ENCODE measurements at regions not wholly inside any gene's neighbourhood (a gene's known extent, or its start where the extent isn't known, plus 50 kb on each side); places are given as distances from the start of the nearest gene placed in this dataset.

GRCh38 chr6:132019586-132019985 is 68.4 kb upstream of the CCN2 start:
- Histone ChIP-seq H3K4me1 (ENCODE audit: low read length) (no peaks in the 10 kb centered on the region), H3K27ac (ENCODE audit: low read length) (no peak overlapping the region), H2AFZ (ENCODE audit: low read length) (no peak overlapping the region), H3K9me2 (replicated peaks; ENCODE audit: insufficient read depth, low read length) (no peaks in the 10 kb centered on the region), H3K27me3 (replicated peaks; ENCODE audit: insufficient read depth, low read length) (no peaks in the 10 kb centered on the region), H3K79me2 (ENCODE audit: low read length) (no peaks in the 10 kb centered on the region), H3F3A (ENCODE audit: insufficient read depth, low read length) (no peaks in the 10 kb centered on the region), H4K20me1 (ENCODE audit: insufficient read depth, low read length) (no peaks in the 10 kb centered on the region), H3K4me3 (ENCODE audit: low read length) (no peak overlapping the region), H3K4me2 (ENCODE audit: low read depth, low read length) (no peak overlapping the region), H3K36me3 (replicated peaks; ENCODE audit: insufficient read depth, low read length) (no peaks in the 10 kb centered on the region), H3K9ac (ENCODE audit: low read length) (no peak overlapping the region), H3K9me3 (replicated peaks; ENCODE audit: insufficient read depth, low read length) (no peaks in the 10 kb centered on the region)
- no peak for DNase-seq
- no peak for TF ChIP-seq EZH2phosphoT487 (IDR thresholded peaks at IDR 0.05; ENCODE audit: low read length)
- TF ChIP-seq CTCF (IDR thresholded peaks at IDR 0.05; ENCODE audit: low read length), result no peak
- no peak for TF ChIP-seq EZH2 (optimal IDR thresholded peaks at IDR 0.05; ENCODE audit: low read depth, low read length)

DNA sequence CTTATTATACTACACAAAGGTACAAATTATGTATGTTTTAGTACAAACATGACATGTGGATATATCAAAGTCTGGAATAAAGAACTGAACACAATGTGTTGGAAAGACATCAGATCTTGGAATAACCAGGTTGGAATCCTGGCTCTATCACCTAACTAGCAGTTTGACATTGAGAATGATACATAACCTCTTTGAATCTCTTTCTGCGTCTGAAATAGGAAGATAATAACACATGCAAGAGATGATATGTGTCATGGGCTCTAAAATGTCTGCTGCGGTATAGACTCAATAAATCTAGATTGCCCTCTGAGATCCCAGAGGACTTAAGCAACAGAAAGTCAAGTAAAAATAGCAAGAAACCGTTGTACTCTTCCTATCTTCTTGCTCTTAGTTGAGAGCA is 66.8 kb upstream of the CCN2 start:
- Histone ChIP-seq H3K27ac (ENCODE audit: low read length) (no peak overlapping the region), H3K4me1 (ENCODE audit: low read length) (no peaks in the 10 kb centered on the region)
- TF ChIP-seq EZH2phosphoT487 (IDR thresholded peaks at IDR 0.05; ENCODE audit: low read length), result no peak
- TF ChIP-seq EZH2 (optimal IDR thresholded peaks at IDR 0.05; ENCODE audit: low read depth, low read length), result no peak
- no peak for TF ChIP-seq CTCF (IDR thresholded peaks at IDR 0.05; ENCODE audit: low read length)

DNA sequence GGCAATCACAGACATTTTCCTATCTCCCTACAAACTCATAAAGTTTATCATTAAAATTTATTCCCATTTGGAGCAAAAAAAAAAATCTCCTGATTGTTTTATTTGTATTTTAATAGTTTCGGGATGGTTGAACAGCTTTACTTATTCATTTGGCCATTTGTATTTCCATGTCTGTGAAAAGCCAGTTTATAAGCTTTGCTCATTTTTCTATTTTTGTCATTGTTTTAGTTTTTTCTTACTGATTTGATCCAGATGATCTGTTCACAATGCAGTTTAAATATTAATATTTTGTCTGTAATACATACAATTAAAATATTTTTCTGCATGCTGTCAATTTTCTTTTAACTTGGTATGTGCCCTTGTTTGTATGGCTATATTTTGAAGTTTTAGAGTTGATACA is 65.2 kb upstream of the CCN2 start:
- no peaks in the 10 kb centered on the region for H3K4me1 ChIP-seq (ENCODE audit: low read length)
- H3K4me3 ChIP-seq (ENCODE audit: low read length), result no peak overlapping the region
- H4K20me1 ChIP-seq (ENCODE audit: insufficient read depth, low read length), result no peaks in the 10 kb centered on the region
- TF ChIP-seq CTCF (IDR thresholded peaks at IDR 0.05; ENCODE audit: low read length) (no peak), EZH2phosphoT487 (IDR thresholded peaks at IDR 0.05; ENCODE audit: low read length) (no peak), EZH2 (optimal IDR thresholded peaks at IDR 0.05; ENCODE audit: low read depth, low read length) (no peak)
- no peaks in the 10 kb centered on the region for H3F3A ChIP-seq (ENCODE audit: insufficient read depth, low read length)
- no peaks in the 10 kb centered on the region for H3K9me2 ChIP-seq (replicated peaks; ENCODE audit: insufficient read depth, low read length)
- no peaks in the 10 kb centered on the region for H3K36me3 ChIP-seq (replicated peaks; ENCODE audit: insufficient read depth, low read length)
- no peaks in the 10 kb centered on the region for H3K79me2 ChIP-seq (ENCODE audit: low read length)
- no peak overlapping the region for H3K4me2 ChIP-seq (ENCODE audit: low read depth, low read length)
- H3K9ac ChIP-seq (ENCODE audit: low read length), result no peak overlapping the region
- no peak overlapping the region for H2AFZ ChIP-seq (ENCODE audit: low read length)
- no peaks in the 10 kb centered on the region for H3K27me3 ChIP-seq (replicated peaks; ENCODE audit: insufficient read depth, low read length)
- H3K27ac ChIP-seq (ENCODE audit: low read length), result no peak overlapping the region
- DNase-seq, result no peak
- H3K9me3 ChIP-seq (replicated peaks; ENCODE audit: insufficient read depth, low read length), result no peaks in the 10 kb centered on the region

More for the DNA sequence above, 66.8 kb upstream of the CCN2 start:
- H3K9me3 ChIP-seq (replicated peaks; ENCODE audit: insufficient read depth, low read length), result no peaks in the 10 kb centered on the region
- H3K36me3 ChIP-seq (replicated peaks; ENCODE audit: insufficient read depth, low read length), result no peaks in the 10 kb centered on the region
- no peaks in the 10 kb centered on the region for H4K20me1 ChIP-seq (ENCODE audit: insufficient read depth, low read length)
- H3K27me3 ChIP-seq (replicated peaks; ENCODE audit: insufficient read depth, low read length), result no peaks in the 10 kb centered on the region
- H2AFZ ChIP-seq (ENCODE audit: low read length), result no peak overlapping the region
- H3K4me3 ChIP-seq (ENCODE audit: low read length), result no peak overlapping the region
- no peak overlapping the region for H3K9ac ChIP-seq (ENCODE audit: low read length)
- no peaks in the 10 kb centered on the region for H3F3A ChIP-seq (ENCODE audit: insufficient read depth, low read length)
- DNase-seq, result no peak
- no peak overlapping the region for H3K4me2 ChIP-seq (ENCODE audit: low read depth, low read length)
- no peaks in the 10 kb centered on the region for H3K79me2 ChIP-seq (ENCODE audit: low read length)
- H3K9me2 ChIP-seq (replicated peaks; ENCODE audit: insufficient read depth, low read length), result no peaks in the 10 kb centered on the region

All from MM.1S (cell line).